Kidney capillary endothelial cell (primary cell): ENCODE measurements at regions not wholly inside any gene's neighbourhood (a gene's known extent, or its start where the extent isn't known, plus 50 kb on each side); places are given as distances from the start of the nearest gene placed in this dataset.
"Not testable (repeated sequence)": the region's sequence is repeated elsewhere in the genome, so short reads cannot be mapped to it uniquely, and the experiment has no call there.

Source experiments
- DNase-seq: peaks from one replicate; pipeline ENCODE4 v3.0.0-alpha.2; 2018; ENCODE audit warnings: low spot score

DNA sequence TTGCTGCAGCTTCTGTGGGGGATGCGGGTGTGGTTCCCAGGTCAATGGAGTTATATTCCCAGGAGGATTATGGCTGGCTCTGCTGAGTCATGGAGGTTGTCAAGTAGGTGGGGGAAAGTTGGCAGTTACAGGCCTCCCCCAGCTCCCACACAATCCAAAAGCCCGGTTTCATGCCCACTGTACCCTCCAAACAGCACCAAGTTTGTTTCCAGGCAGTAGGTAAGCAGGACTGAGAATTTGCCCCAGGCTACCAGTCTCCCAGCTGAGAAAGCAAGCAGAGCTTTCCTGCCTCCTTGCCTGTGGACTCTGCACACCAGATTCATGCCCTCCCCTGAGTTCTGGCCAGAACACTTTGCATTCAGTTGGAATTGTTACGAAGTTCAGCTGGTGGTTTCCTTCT is 578.2 kb downstream of the MEI4 start:
- DNase-seq: no peak

DNA sequence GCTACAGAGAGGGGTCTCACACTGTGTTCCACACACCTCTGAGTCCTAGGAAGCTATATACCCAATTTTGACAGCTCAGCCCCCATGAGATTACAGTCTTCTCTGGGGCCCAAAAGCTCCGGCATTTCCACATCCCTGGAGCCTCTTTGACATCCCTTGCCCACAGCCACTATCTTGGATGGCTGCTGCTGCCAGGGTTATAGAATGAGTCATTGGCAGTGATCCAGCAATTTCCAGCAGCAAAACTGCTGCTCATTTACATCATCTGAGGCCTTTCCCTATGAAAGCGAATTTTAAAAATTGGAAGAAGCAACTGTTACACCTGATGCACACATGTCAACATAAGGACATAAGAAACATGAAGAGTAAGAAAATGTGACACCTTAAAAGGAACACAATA is 590.7 kb downstream of the MEI4 start:
- DNase-seq: peak; percentile 13

DNA sequence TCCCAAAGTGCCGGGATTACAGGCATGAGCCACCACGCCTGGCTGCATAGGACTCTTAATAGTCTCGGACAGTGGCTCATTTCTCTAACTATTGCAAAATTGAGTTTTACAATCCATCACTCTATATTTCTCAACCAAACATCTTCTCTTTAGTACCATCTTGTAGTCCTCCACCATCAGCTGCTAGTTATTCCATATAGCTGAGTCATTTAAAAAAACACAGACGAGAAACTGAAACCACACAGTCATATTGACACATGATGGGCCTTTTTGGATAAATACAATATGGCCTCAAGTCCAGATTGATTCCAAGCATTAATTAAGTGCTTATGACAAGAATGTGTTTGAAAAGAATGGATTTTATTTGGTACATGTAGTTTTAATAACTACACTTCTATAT is 599.1 kb downstream of the MEI4 start:
- DNase-seq: no peak

- DNase-seq: no peak
These were observed 600.8 kb downstream of the MEI4 start for GRCh38 chr6:78253618-78254017.

- no peak for DNase-seq
These were observed 607.1 kb downstream of the MEI4 start for GRCh38 chr6:78259935-78260334.

- DNase-seq: not testable (repeated sequence)
These were observed 606.9 kb upstream of the IRAK1BP1 start for GRCh38 chr6:78260427-78260826.

GRCh38 chr6:78268591-78269452 is 598.5 kb upstream of the IRAK1BP1 start:
- no peak for DNase-seq

GRCh38 chr6:78300885-78301284 is 566.5 kb upstream of the IRAK1BP1 start:
- no peak for DNase-seq

GRCh38 chr6:78302411-78302810 is 564.9 kb upstream of the IRAK1BP1 start:
- no peak for DNase-seq

DNA sequence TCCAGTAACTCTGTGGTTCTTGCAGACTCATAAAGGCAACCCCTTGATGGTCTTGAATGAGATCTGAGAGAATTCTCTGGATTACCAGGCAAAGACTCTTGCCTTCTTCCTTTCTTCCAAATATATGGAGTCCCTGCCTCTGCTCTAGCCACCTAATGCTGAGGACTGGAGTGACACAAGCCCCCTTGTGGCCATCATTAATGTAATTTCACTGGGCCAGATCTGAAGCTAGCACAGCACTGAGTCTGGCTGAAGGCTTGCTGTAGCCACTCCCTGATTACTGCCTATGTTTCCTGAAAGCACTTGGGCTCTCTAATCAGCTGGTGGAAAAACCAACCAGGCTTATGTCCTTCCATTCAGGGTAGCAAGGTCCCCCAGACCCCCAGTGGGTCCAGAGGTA is 559.3 kb upstream of the IRAK1BP1 start:
- DNase-seq: no peak

- DNase-seq: no peak
These were observed 545.1 kb upstream of the IRAK1BP1 start for GRCh38 chr6:78322068-78322845.

DNA sequence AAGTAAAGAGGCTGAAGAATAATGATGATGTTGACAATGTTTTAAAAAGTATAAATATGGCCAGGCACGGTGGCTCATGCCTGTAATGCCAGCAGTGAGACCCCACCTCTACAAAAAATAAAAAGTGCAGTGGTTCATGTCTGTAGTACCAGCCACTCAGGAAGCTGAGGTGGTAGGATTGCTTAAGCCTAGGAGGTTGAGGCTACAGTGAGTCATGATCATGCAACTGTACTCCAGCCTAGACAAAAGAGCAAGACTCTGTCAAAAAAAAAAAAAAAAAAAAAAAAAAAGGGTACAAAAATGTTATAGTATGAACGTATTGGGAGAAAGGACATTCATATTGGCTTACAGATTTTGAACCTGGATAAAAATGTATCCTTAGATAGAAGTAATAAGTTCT is 543.1 kb upstream of the IRAK1BP1 start:
- DNase-seq: no peak

GRCh38 chr6:78340755-78341154 is 526.6 kb upstream of the IRAK1BP1 start:
- no peak for DNase-seq

- no peak for DNase-seq
These were observed 521.5 kb upstream of the IRAK1BP1 start for GRCh38 chr6:78345882-78346281.

DNA sequence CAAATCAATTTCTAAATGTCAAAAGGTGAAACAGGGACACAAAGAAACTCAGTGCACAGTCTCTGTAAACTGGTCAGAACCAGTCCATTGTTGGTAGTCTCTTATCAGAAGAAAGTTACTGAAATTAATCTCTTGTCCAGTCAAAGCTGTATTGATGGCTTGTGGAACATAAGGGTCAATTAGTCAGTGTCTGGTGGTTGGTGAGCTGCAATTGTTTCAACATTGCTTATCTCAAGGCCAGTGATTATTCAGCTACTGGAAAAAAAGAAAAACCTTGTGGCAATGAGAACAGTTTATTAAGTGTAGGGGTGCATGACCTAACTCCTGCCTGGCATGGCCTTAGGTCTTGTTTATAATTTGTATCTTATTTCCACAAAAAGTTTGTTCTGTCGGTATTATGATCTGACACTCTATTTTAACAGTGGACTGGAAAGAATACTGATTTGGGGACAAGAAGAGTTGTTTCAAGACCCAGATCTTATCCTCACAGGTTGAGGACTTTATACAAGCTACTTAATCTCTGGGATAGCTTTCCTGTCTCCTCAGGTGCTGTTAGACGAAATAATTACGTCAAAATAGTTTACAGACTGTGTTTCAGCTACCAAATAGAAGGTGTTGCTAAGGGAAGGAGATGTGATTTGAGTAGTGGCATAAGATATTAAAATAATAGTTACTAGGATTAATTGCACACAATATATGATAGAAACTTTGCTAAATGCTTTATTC is 520.0 kb upstream of the IRAK1BP1 start:
- no peak for DNase-seq

- no peak for DNase-seq
These were observed 514.3 kb upstream of the IRAK1BP1 start for GRCh38 chr6:78353040-78353439.

GRCh38 chr6:78363688-78364087 is 503.7 kb upstream of the IRAK1BP1 start:
- DNase-seq: no peak

GRCh38 chr6:78365473-78365872 is 501.9 kb upstream of the IRAK1BP1 start:
- no peak for DNase-seq

DNA sequence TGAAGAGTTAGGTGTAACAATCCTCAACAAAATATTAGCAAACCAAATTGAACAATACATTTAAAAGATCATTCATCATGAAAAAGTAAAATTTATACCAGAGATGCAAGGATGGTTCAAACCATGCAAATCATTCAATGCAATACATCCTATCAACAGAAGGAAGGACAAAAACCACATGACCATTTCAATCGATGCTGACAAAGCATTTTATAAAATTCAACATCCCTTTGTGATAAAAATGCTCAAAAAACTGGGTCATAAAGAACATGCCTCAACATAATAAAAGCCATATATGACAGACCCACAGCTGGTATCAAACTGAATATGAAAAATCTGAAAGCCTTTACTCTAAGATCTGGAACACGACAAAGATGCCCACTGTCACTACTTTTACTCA is 490.3 kb upstream of the IRAK1BP1 start:
- no peak for DNase-seq

GRCh38 chr6:78379982-78380381 is 487.4 kb upstream of the IRAK1BP1 start:
- no peak for DNase-seq

- no peak for DNase-seq
These were observed 486.8 kb upstream of the IRAK1BP1 start for GRCh38 chr6:78380541-78380940.

- no peak for DNase-seq
These were observed 483.4 kb upstream of the IRAK1BP1 start for GRCh38 chr6:78383968-78384367.

DNA sequence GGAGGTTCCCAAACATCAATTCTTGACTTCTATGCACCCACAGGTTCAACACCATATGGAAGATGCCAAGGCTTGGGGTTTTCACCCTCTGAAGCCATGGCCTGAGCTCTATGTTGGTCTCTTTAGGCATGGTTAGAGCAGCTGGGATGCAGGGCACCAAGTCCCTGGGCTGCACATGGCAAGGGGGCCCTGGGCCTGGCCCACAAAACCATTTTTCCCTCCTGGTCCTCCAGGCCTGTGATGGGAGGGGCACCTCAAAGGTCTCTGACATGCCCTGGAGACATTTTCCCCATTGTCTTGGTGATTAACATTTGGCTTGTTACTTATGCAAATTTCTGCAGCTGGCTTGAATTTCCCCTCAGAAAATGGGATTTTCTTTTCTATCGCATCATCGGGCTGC is 480.5 kb upstream of the IRAK1BP1 start:
- DNase-seq: not testable (repeated sequence)
